ENCODE measurements at regions not wholly inside any gene's neighbourhood (a gene's known extent, or its start where the extent isn't known, plus 50 kb on each side); places are given as distances from the start of the nearest gene placed in this dataset.

GRCh38 chr1:55522353-55522903 lies 307.3 kb upstream of the USP24 start:
- H3K27ac ChIP-seq: no peak overlapping the region

DNA sequence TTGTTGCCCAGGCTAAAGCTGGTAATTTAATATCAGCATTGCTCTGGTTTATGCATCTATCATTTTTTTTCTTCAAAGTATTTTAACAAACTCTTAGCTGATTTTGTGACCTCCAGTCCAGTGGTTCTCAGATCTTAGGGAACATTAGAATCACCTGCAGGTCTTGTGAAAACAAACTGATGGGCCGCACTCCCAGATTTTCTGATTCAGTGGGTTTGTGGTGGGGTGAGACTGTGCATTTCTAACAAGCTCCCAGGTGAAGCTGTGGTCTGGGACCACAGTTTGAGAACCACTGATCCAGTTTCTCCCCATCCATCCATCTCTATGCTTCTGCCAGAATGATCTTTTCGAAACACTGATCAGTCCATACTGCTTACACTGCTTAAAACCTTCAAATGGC lies 305.7 kb upstream of the USP24 start:
- Histone ChIP-seq H3F3A (ENCODE audit: insufficient read depth) (no peaks in the 10 kb centered on the region), H3K9ac (no peak overlapping the region), H3K27me3 (replicated peaks; ENCODE audit: insufficient read depth) (no peaks in the 10 kb centered on the region), H3K79me2 (ENCODE audit: insufficient read depth) (no peaks in the 10 kb centered on the region), H3K9me3 (ENCODE audit: low read depth) (no peaks in the 10 kb centered on the region), H3K4me2 (ENCODE audit: unreplicated experiment) (no peak overlapping the region), H3K4me3 (no peak overlapping the region), H3K36me3 (ENCODE audit: low read depth) (no peaks in the 10 kb centered on the region), H4K20me1 (ENCODE audit: insufficient read depth) (no peaks in the 10 kb centered on the region), H2AFZ (no peak overlapping the region), H3K9me2 (ENCODE audit: insufficient read depth) (no peaks in the 10 kb centered on the region), H3K4me1 (ENCODE audit: insufficient read depth) (no peaks in the 10 kb centered on the region), H3K27ac (no peak overlapping the region)
- in situ Hi-C loops (cut with MboI): no loop called here
- TF ChIP-seq EZH2 (IDR thresholded peaks at IDR 0.05; ENCODE audit: insufficient read depth, poor library complexity, severe bottlenecking) (no peak), EZH2phosphoT487 (IDR thresholded peaks at IDR 0.05; ENCODE audit: insufficient read depth, low read depth) (no peak)
- no peak for DNase-seq
- WGBS, 2 experiments (ENCODE audit: low coverage in 1 of 2, low lambda C conversion rate in 2 of 2, missing lambda C conversion rate in 2 of 2): 90 to 98% methylated on average over 2 of the region's 2 CpGs

More at GRCh38 chr1:55522353-55522903, 307.3 kb upstream of the USP24 start:
- DNase-seq: no peak
- no peaks in the 10 kb centered on the region for H3K4me1 ChIP-seq (ENCODE audit: insufficient read depth)
- no peaks in the 10 kb centered on the region for H3K79me2 ChIP-seq (ENCODE audit: insufficient read depth)
- H3K9me3 ChIP-seq (ENCODE audit: low read depth): no peaks in the 10 kb centered on the region
- no peaks in the 10 kb centered on the region for H3K9me2 ChIP-seq (ENCODE audit: insufficient read depth)
- H4K20me1 ChIP-seq (ENCODE audit: insufficient read depth): no peaks in the 10 kb centered on the region
- no peak overlapping the region for H2AFZ ChIP-seq
- no peaks in the 10 kb centered on the region for H3K27me3 ChIP-seq (replicated peaks; ENCODE audit: insufficient read depth)
- H3K4me2 ChIP-seq (ENCODE audit: unreplicated experiment): no peak overlapping the region
- in situ Hi-C loops (cut with MboI): no loop called here
- H3K36me3 ChIP-seq (ENCODE audit: low read depth): no peaks in the 10 kb centered on the region
- no peak overlapping the region for H3K9ac ChIP-seq
- TF ChIP-seq EZH2 (IDR thresholded peaks at IDR 0.05; ENCODE audit: insufficient read depth, poor library complexity, severe bottlenecking): no peak
- no peak for TF ChIP-seq EZH2phosphoT487 (IDR thresholded peaks at IDR 0.05; ENCODE audit: insufficient read depth, low read depth)
- H3F3A ChIP-seq (ENCODE audit: insufficient read depth): no peaks in the 10 kb centered on the region
- 79 to 83% methylated on average over 7 of the region's 7 CpGs for WGBS, 2 experiments (ENCODE audit: low coverage in 1 of 2, low lambda C conversion rate in 2 of 2, missing lambda C conversion rate in 2 of 2)
- H3K4me3 ChIP-seq: no peak overlapping the region

GRCh38 chr1:55519937-55520683 lies 304.9 kb upstream of the USP24 start:
- Histone ChIP-seq H3K9me2 (ENCODE audit: insufficient read depth) (no peaks in the 10 kb centered on the region), H3K9me3 (ENCODE audit: low read depth) (no peaks in the 10 kb centered on the region), H4K20me1 (ENCODE audit: insufficient read depth) (no peaks in the 10 kb centered on the region), H3F3A (ENCODE audit: insufficient read depth) (no peaks in the 10 kb centered on the region), H3K27ac (no peak overlapping the region), H3K4me2 (ENCODE audit: unreplicated experiment) (no peak overlapping the region), H3K27me3 (replicated peaks; ENCODE audit: insufficient read depth) (no peaks in the 10 kb centered on the region), H3K4me1 (ENCODE audit: insufficient read depth) (no peaks in the 10 kb centered on the region), H3K36me3 (ENCODE audit: low read depth) (no peaks in the 10 kb centered on the region), H3K4me3 (no peak overlapping the region), H3K9ac (no peak overlapping the region), H2AFZ (peak overlapping the region; percentile 22; the same call in 1 of the 2 replicates), H3K79me2 (ENCODE audit: insufficient read depth) (no peaks in the 10 kb centered on the region)
- in situ Hi-C loops (cut with MboI): no loop called here
- no peak for TF ChIP-seq EZH2phosphoT487 (IDR thresholded peaks at IDR 0.05; ENCODE audit: insufficient read depth, low read depth)
- no peak for TF ChIP-seq EZH2 (IDR thresholded peaks at IDR 0.05; ENCODE audit: insufficient read depth, poor library complexity, severe bottlenecking)
- DNase-seq: peak; percentile 21
- WGBS, 2 experiments (ENCODE audit: low coverage in 1 of 2, low lambda C conversion rate in 2 of 2, missing lambda C conversion rate in 2 of 2): 58% methylated on average over 6 of the region's 6 CpGs

DNA sequence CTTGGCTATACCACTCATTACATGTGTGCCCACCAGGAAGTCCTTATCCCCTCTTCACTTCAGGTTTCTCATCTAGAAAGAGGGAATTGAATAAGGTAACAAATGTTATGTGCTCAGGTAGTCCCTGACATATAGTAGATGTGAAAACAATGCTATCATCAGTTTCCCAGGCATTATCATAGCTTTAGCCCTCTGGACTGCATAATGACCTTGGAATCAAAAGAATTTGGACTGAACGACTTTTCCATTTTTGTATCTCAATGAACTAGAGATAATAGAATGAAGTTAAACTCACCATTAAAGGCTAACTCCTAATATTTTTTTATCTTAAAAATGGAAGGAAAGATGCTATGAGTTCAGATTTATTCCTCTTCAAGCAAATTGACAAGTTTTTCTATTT lies 304.1 kb upstream of the USP24 start:
- Histone ChIP-seq H3K9me3 (ENCODE audit: low read depth) (no peaks in the 10 kb centered on the region), H2AFZ (no peak overlapping the region), H3K9me2 (ENCODE audit: insufficient read depth) (no peaks in the 10 kb centered on the region), H3K27ac (no peak overlapping the region), H3K4me3 (no peak overlapping the region), H4K20me1 (ENCODE audit: insufficient read depth) (no peaks in the 10 kb centered on the region), H3K9ac (no peak overlapping the region), H3F3A (ENCODE audit: insufficient read depth) (no peaks in the 10 kb centered on the region), H3K79me2 (ENCODE audit: insufficient read depth) (no peaks in the 10 kb centered on the region), H3K27me3 (replicated peaks; ENCODE audit: insufficient read depth) (no peaks in the 10 kb centered on the region), H3K4me2 (ENCODE audit: unreplicated experiment) (no peak overlapping the region), H3K4me1 (ENCODE audit: insufficient read depth) (no peaks in the 10 kb centered on the region), H3K36me3 (ENCODE audit: low read depth) (no peaks in the 10 kb centered on the region)
- in situ Hi-C loops (cut with MboI): no loop called here
- WGBS, 2 experiments (ENCODE audit: low coverage in 1 of 2, low lambda C conversion rate in 2 of 2, missing lambda C conversion rate in 2 of 2): 56 to 58% methylated on average over 1 of the region's 1 CpG
- no peak for TF ChIP-seq EZH2phosphoT487 (IDR thresholded peaks at IDR 0.05; ENCODE audit: insufficient read depth, low read depth)
- DNase-seq: no peak
